Cardiac fibroblast (primary cell): ENCODE measurements at regions not wholly inside any gene's neighbourhood (a gene's known extent, or its start where the extent isn't known, plus 50 kb on each side); places are given as distances from the start of the nearest gene placed in this dataset.
"Not testable (repeated sequence)": the region's sequence is repeated elsewhere in the genome, so short reads cannot be mapped to it uniquely, and the experiment has no call there.

Experiments used
- DNase-seq, 2 donors: peaks; one replicate each; pipeline versions ENCODE4 v3.0.0 to v3.0.0-alpha.2; 2010; ENCODE audit warnings: low read depth in 2 of 2
- H3K4me3 ChIP-seq, 2 donors: replicated peaks in 1 of 2; 1 replicate in 1 of 2; 2 replicates in 1 of 2; pipeline ENCODE4 v1.5.1; 2011; ENCODE audit warnings: low read depth in 2 of 2, low read length in 2 of 2, mild to moderate bottlenecking in 2 of 2, moderate library complexity in 1 of 2
- TF ChIP-seq, protein P1 (sequence below): IDR thresholded peaks from one replicate; pipeline ENCODE4 v1.5.1; 2011; ENCODE audit warnings: low read depth, mild to moderate bottlenecking, low read length, inconsistent platforms

DNA sequence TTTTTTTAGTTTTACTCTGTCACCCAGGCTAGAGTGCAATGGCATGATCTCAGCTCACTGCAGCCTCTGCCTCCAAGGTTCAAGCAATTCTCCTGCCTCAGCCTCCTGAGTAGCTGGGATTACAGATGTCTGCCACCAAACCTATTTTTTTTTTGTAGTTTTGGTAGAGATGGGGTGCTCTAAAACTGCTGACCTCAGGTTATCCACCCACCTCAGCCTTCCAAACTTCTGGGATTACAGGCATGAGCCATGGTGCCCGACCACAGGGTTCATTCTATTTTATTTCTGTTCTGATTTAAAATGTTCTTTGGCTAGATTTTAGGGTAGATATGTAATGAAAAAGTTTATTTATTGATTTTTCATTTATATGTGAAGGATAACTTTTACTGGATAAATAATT lies 1062.8 kb upstream of the NOVA1 start:
- no peak for DNase-seq
- TF ChIP-seq, protein P1, sequence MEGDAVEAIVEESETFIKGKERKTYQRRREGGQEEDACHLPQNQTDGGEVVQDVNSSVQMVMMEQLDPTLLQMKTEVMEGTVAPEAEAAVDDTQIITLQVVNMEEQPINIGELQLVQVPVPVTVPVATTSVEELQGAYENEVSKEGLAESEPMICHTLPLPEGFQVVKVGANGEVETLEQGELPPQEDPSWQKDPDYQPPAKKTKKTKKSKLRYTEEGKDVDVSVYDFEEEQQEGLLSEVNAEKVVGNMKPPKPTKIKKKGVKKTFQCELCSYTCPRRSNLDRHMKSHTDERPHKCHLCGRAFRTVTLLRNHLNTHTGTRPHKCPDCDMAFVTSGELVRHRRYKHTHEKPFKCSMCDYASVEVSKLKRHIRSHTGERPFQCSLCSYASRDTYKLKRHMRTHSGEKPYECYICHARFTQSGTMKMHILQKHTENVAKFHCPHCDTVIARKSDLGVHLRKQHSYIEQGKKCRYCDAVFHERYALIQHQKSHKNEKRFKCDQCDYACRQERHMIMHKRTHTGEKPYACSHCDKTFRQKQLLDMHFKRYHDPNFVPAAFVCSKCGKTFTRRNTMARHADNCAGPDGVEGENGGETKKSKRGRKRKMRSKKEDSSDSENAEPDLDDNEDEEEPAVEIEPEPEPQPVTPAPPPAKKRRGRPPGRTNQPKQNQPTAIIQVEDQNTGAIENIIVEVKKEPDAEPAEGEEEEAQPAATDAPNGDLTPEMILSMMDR = no peak
- H3K4me3 ChIP-seq = no peak overlapping the region

- DNase-seq = no peak
These were observed 1070.7 kb upstream of the NOVA1 start for GRCh38 chr14:27668531-27668930.

DNA sequence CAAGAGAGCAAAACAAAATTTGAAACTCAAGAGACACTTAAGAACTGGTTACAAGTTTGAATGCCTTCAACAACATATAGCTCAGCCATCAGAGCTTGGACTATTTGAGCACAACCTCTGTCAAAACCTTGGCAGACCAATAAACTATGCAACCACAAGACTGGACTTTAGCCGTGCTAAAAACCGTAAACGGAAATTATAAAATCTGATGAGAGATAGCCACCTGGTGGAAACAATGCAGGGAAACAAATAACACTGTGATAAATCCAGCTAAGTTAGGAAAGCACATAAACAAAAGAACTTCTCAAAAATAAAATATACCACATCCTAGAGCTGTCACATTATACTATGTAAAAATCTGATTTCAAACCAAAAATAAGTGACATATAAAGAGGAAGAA lies 1074.2 kb upstream of the NOVA1 start:
- no peak overlapping the region for H3K4me3 ChIP-seq
- DNase-seq = no peak
- TF ChIP-seq, protein P1 = no peak

More at GRCh38 chr14:27668531-27668930, 1070.7 kb upstream of the NOVA1 start:
- TF ChIP-seq, protein P1 = no peak
- H3K4me3 ChIP-seq = no peak overlapping the region

DNA sequence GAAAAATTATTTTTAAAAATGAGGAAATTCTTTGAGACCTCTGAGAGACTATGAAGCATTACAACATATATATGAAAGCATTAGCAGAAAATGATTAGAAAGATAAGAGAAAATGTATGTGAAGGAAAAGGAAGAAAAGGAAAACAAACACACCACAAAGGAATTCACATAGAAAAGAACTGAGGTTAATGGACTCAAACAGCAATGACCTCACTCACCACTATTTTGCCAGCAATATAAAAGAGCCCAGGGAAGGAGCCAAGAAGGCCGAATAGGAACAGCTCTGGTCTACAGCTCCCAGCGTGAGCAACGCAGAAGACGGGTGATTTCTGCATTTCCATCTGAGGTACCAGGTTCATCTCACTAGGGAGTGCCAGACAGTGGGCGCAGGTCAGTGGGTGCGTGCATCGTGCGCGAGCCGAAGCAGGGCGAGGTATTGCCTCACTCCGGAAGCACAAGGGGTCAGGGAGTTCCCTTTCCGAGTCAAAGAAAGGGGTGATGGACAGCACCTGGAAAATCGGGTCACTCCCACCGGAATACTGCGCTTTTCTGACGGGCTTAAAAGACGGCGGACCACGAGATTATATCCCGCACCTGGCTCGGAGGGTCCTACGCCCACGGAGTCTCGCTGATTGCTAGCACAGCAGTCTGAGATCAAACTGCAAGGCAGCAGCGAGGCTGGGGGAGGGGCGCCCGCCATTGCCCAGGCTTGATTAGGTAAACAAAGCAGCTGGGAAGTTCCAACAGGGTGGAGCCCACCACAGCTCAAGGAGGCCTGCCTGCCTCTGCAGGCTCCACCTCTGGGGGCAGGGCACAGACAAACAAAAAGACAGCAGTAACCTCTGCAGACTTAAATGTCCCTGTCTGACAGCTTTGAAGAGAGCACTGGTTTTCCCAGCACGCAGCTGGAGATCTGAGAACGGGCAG lies 1075.2 kb upstream of the NOVA1 start:
- not testable (repeated sequence) for DNase-seq, H3K4me3 ChIP-seq

DNA sequence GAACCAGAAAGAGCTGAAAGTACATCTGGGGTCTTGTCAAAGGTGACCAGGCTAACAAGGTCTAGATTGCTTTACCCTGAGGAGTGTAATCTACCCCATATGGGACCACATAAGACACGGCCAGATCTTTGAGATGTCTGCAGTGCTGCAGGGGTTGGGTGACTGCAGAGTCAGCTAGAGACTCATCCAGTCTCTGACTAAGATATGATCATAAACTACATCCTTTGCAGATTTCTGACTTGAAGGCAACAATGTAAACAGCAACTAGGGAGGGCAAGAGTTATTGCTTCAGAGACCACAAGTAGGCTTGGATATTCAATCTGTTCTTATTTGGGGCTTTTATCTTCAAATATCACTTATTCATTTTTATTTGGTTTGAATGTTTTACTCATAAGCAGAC lies 1080.5 kb upstream of the FOXG1 start:
- no peak for DNase-seq
- TF ChIP-seq, protein P1 = no peak

DNA sequence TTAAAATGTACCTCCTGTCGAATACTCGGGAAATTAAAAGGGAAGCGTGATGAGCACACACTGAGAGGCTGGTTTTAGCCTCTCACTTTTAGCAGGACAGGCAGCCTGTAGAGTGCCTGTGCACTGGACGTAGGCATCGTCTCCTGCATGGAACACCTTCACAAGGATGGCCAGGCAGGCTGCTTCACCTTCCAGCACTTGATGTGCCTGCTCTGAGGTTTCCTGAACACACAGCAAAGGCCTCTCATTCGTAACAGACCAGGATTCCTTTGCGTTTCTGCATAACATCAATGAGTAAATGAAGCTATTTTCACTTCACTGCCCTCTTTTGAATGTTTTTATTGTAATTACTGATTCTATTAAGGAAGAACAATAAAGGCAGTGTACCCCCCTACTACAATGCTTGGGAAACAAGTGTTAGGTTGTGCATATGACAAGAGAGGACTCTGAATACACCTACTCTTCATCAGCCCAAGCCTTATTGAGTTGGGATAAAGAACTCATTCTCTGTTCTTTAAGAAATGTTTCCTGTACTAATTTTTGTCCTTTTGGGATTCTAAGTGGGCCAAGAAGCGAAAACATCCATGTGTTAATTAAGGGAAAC lies 1077.6 kb upstream of the FOXG1 start:
- no peak overlapping the region for H3K4me3 ChIP-seq
- no peak for DNase-seq
- TF ChIP-seq, protein P1 = no peak

More for the DNA sequence above, 1080.5 kb upstream of the FOXG1 start:
- H3K4me3 ChIP-seq = no peak overlapping the region

GRCh38 chr14:27712364-27712763 lies 1054.2 kb upstream of the FOXG1 start:
- DNase-seq = no peak
- TF ChIP-seq, protein P1 = no peak
- no peak overlapping the region for H3K4me3 ChIP-seq
